HepG2 (cell line): ENCODE measurements at regions not wholly inside any gene's neighbourhood (a gene's known extent, or its start where the extent isn't known, plus 50 kb on each side); places are given as distances from the start of the nearest gene placed in this dataset.

ENCODE experiments used
- ATAC-seq: fragments of 200-7000 bp; cut with Tn5 transposase; 3 replicates; pipeline ENCODE4 v1.9.1; 2020; ENCODE audit warnings: mild to moderate bottlenecking, moderate library complexity
- BruUV-seq: library from RNA; stranded (reverse); fragments of 400-500 nt; replicated peaks from 2 replicates; lab custom pipeline; 2021; lab: Mats Ljungman, UMichigan
- CTCF ChIA-PET: fragments of 300-600 bp; formaldehyde crosslinking; extraction: SDS; loops from one replicate; lab custom pipeline; 2021; ENCODE audit warnings: low total read pairs, inconsistent platforms, low intra/inter-chr PET ratio; lab: Yijun Ruan, JAX
- POLR2A ChIA-PET: fragments of 350-600 bp; sonication (Branson Sonifier 250); formaldehyde crosslinking; loops from one replicate; lab custom pipeline; 2020; ENCODE audit warnings: antibody characterized with exemption, inconsistent platforms; lab: Yijun Ruan, JAX
- DNase-seq: peaks from one replicate; pipeline ENCODE4 v3.0.0-alpha.2; 2015; ENCODE audit warnings: low spot score
- FAIRE-seq: peaks from 3 replicates; lab custom pipeline; 2011; peaks lifted over from hg19 to GRCh38; lab: Jason Lieb, UNC
- H2AFZ ChIP-seq: one replicate; pipeline ENCODE4 v1.6.1; 2011; ENCODE audit warnings: low read length, inconsistent platforms
- H3K27ac ChIP-seq: fragments of 300-600 bp; 3 replicates; pipeline ENCODE4 v1.8.0; 2011; ENCODE audit warnings: mixed run types, mild to moderate bottlenecking, mixed read lengths, low read length, inconsistent platforms; ENCODE audit not compliant: insufficient read depth; ENCODE audit errors: extremely low read length
- H3K27me3 ChIP-seq, 2 experiments: fragments of 200-600 bp in 1 of 2; 2 replicates in 1 of 2; 3 replicates in 1 of 2; pipeline versions ENCODE4 v1.6.0 to v1.8.0; 2011; ENCODE audit warnings: low read length in 2 of 2, mild to moderate bottlenecking in 2 of 2, moderate library complexity in 2 of 2, inconsistent platforms in 1 of 2; ENCODE audit not compliant: insufficient read depth in 2 of 2, control insufficient read depth in 1 of 2
- H3K36me3 ChIP-seq, 2 experiments: fragments of 200-600 bp in 1 of 2; replicated peaks in 1 of 2; 2 replicates in 1 of 2; 3 replicates in 1 of 2; pipeline versions ENCODE4 v1.5.1 to v1.8.0; 2011; ENCODE audit warnings: low read length in 2 of 2, inconsistent platforms in 1 of 2; ENCODE audit not compliant: insufficient read depth in 2 of 2, control insufficient read depth in 1 of 2
- H3K4me1 ChIP-seq: 2 replicates; pipeline ENCODE4 v1.5.1; 2012; ENCODE audit warnings: low read length, inconsistent platforms; ENCODE audit not compliant: insufficient read depth
- H3K4me2 ChIP-seq: 2 replicates; pipeline ENCODE4 v1.6.0; 2011; ENCODE audit warnings: low read depth, low read length, inconsistent platforms
- H3K4me3 ChIP-seq, 3 experiments: fragments of 200-600 bp in 1 of 3; sonication (generic), shearing (Covaris generic) in 1 of 3; replicated peaks in 1 of 3; 2 replicates each; pipeline ENCODE4 v1.5.1; 2011 to 2016; ENCODE audit warnings: low read length in 3 of 3, inconsistent platforms in 2 of 3, low read depth in 2 of 3, mild to moderate bottlenecking in 2 of 3, control low read depth in 1 of 3, mixed read lengths in 1 of 3; ENCODE audit not compliant: insufficient read depth in 1 of 3
- H3K79me2 ChIP-seq: one replicate; pipeline ENCODE4 v1.6.1; 2011; ENCODE audit warnings: low read length, inconsistent platforms; ENCODE audit not compliant: insufficient read depth
- H3K9ac ChIP-seq: 2 replicates; pipeline ENCODE4 v1.6.0; 2011; ENCODE audit warnings: mild to moderate bottlenecking, low read depth, low read length, inconsistent platforms; ENCODE audit not compliant: insufficient read depth
- H3K9me3 ChIP-seq: 2 replicates; pipeline ENCODE4 v1.5.1; 2012; ENCODE audit warnings: mild to moderate bottlenecking, low read length
- H4K20me1 ChIP-seq: 2 replicates; pipeline ENCODE4 v1.6.0; 2011; ENCODE audit warnings: inconsistent platforms, mild to moderate bottlenecking, low read length, moderate library complexity; ENCODE audit not compliant: insufficient read depth
- ATF1 ChIP-seq: IDR thresholded peaks from 2 replicates; pipeline ENCODE4 v1.6.1; 2016; ENCODE audit warnings: mild to moderate bottlenecking, control low read depth
- CSRNP2 ChIP-seq: sonication (generic); formaldehyde crosslinking; conservative IDR thresholded peaks from 2 replicates; pipeline ENCODE4 v1.8.0; 2022; ENCODE audit warnings: low read depth, missing genetic modification reagents
- DZIP1 ChIP-seq: sonication (generic); formaldehyde crosslinking; IDR thresholded peaks from 2 replicates; pipeline ENCODE4 v1.5.0; 2020; ENCODE audit warnings: mild to moderate bottlenecking, missing genetic modification reagents
- ELF3 ChIP-seq: IDR thresholded peaks from 2 replicates; pipeline ENCODE4 v1.6.1; 2016; ENCODE audit warnings: missing genetic modification reagents, missing compliant biosample characterization
- FOXM1 ChIP-seq: sonication (generic); formaldehyde crosslinking; IDR thresholded peaks from 2 replicates; pipeline ENCODE4 v1.5.0; 2020; ENCODE audit warnings: missing genetic modification reagents
- HDAC6 ChIP-seq: fragments of 200-600 bp; sonication (generic); IDR thresholded peaks from 2 replicates; pipeline ENCODE4 v1.7.0; 2017; ENCODE audit warnings: mild to moderate bottlenecking, antibody characterized with exemption, low read length, low read depth
- HINFP ChIP-seq: sonication (generic); formaldehyde crosslinking; IDR thresholded peaks from 2 replicates; pipeline ENCODE4 v1.4.0; 2020; ENCODE audit warnings: low read depth, mild to moderate bottlenecking, missing genetic modification reagents
- KLF12 ChIP-seq: sonication (generic); formaldehyde crosslinking; IDR thresholded peaks from 2 replicates; pipeline ENCODE4 v1.4.0; 2020; ENCODE audit warnings: missing genetic modification reagents, borderline replicate concordance
- MED13 ChIP-seq: sonication (generic); formaldehyde crosslinking; IDR thresholded peaks from 2 replicates; pipeline ENCODE4 v1.5.0; 2020; ENCODE audit warnings: missing genetic modification reagents
- NFATC3 ChIP-seq: sonication (generic); formaldehyde crosslinking; IDR thresholded peaks from 2 replicates; pipeline ENCODE4 v1.5.1; 2020; ENCODE audit warnings: mild to moderate bottlenecking, missing genetic modification reagents
- NFYB ChIP-seq: sonication (generic); formaldehyde crosslinking; IDR thresholded peaks from 2 replicates; pipeline ENCODE4 v1.4.0; 2020; ENCODE audit warnings: missing genetic modification reagents
- NFYC ChIP-seq: IDR thresholded peaks from 2 replicates; pipeline ENCODE4 v1.6.1; 2016; ENCODE audit warnings: missing genetic modification reagents, missing compliant biosample characterization
- SNAPC5 ChIP-seq: sonication (generic); formaldehyde crosslinking; IDR thresholded peaks from 2 replicates; pipeline ENCODE4 v1.8.1; 2023; ENCODE audit warnings: mild to moderate bottlenecking, missing genetic modification reagents, borderline replicate concordance
- TAF1 ChIP-seq: sonication (generic); formaldehyde crosslinking; IDR thresholded peaks from 2 replicates; pipeline ENCODE4 v1.4.0; 2020; ENCODE audit warnings: missing genetic modification reagents
- THAP8 ChIP-seq: sonication (generic); formaldehyde crosslinking; IDR thresholded peaks from 2 replicates; pipeline ENCODE4 v1.5.1; 2020; ENCODE audit warnings: missing genetic modification reagents, mild to moderate bottlenecking, borderline replicate concordance
- ZNF12 ChIP-seq: sonication (generic); formaldehyde crosslinking; IDR thresholded peaks from 2 replicates; pipeline ENCODE4 v1.5.0; 2020; ENCODE audit warnings: missing genetic modification reagents
- ZNF337 ChIP-seq: sonication (generic); formaldehyde crosslinking; IDR thresholded peaks from 2 replicates; pipeline ENCODE4 v1.5.1; 2020; ENCODE audit warnings: missing genetic modification reagents, low read depth, mild to moderate bottlenecking, borderline replicate concordance
- ZNF543 ChIP-seq: sonication (generic); formaldehyde crosslinking; IDR thresholded peaks from 2 replicates; pipeline ENCODE4 v1.4.0; 2020; ENCODE audit warnings: mild to moderate bottlenecking, missing genetic modification reagents
- ZNF619 ChIP-seq: sonication (generic); formaldehyde crosslinking; IDR thresholded peaks from 2 replicates; pipeline ENCODE4 v1.4.0; 2020; ENCODE audit warnings: mild to moderate bottlenecking, missing genetic modification reagents
- WGBS: methylation state at CpG from one replicate; pipeline ENCODE4 v1.1.6; 2017; ENCODE audit warnings: low lambda C conversion rate; 5-methylcytosine and 5-hydroxymethylcytosine counted together
- in situ Hi-C: cut with HindIII; loops from 2 replicates; pipeline ENCODE4 v1.10.0; 2017; ENCODE audit warnings: low pct_unique_long_range_greater_than_20kb; ENCODE audit not compliant: extremely low pct_ligation_motif_present
- intact Hi-C: fragments of 100-400 bp; cut with micrococcal nuclease; formaldehyde crosslinking; loops from one replicate; pipeline ENCODE4 v1.10.0; 2022; ENCODE audit not compliant: unreplicated experiment

GRCh38 chr18:59758837-59759236, 61.6 kb upstream of the CCBE1 start (continued):
- TF ChIP-seq FOXM1: no peak
- TF ChIP-seq ZNF337: no peak
- no peak for TF ChIP-seq NFYC (CRISPR knock-in tag)
- no peak for TF ChIP-seq ZNF619 (CRISPR knock-in tag)
- TF ChIP-seq NFATC3 (CRISPR knock-in tag): no peak

- Histone ChIP-seq H3K4me1 (no peaks in the 10 kb centered on the region), H3K79me2 (no peaks in the 10 kb centered on the region), H3K27me3 (no peaks in the 10 kb centered on the region; a peak in 1 of 5 replicates), H3K4me3 (no peak overlapping the region), H3K36me3 (no peaks in the 10 kb centered on the region), H4K20me1 (no peaks in the 10 kb centered on the region), H2AFZ (no peak overlapping the region), H3K9ac (no peak overlapping the region), H3K27ac (no peak overlapping the region), H3K4me2 (no peak overlapping the region), H3K9me3 (no peaks in the 10 kb centered on the region)
- BruUV-seq: no TSS peak
- POLR2A ChIA-PET: no interaction called here
- ATAC-seq: no peak
- intact Hi-C loops: no loop called here
- no peak for FAIRE-seq
- no peak for DNase-seq
- CTCF ChIA-PET: no interaction called here
- WGBS: 3% methylated on average over 2 of the region's 2 CpGs
- no peak for TF ChIP-seq MED13 (CRISPR knock-in tag)
- no peak for TF ChIP-seq ZNF543 (CRISPR knock-in tag)
- no peak for TF ChIP-seq TAF1 (CRISPR knock-in tag)
- TF ChIP-seq SNAPC5: no peak
- TF ChIP-seq NFYC (CRISPR knock-in tag): no peak
- TF ChIP-seq ELF3: no peak
- TF ChIP-seq KLF12 (CRISPR knock-in tag): no peak
- no peak for TF ChIP-seq THAP8
- no peak for TF ChIP-seq DZIP1 (CRISPR knock-in tag)
- no peak for TF ChIP-seq ZNF12 (CRISPR knock-in tag)
- no peak for TF ChIP-seq HINFP (CRISPR knock-in tag)
- no peak for TF ChIP-seq ATF1 (CRISPR knock-in tag)
- TF ChIP-seq NFYB (CRISPR knock-in tag): no peak
- TF ChIP-seq CSRNP2 (CRISPR knock-in tag): no peak
- no peak for TF ChIP-seq HDAC6
- in situ Hi-C loops: no loop called here
Observed at GRCh38 chr18:59758106-59758505, 60.9 kb upstream of the CCBE1 start.
